ENCODE measurements at regions not wholly inside any gene's neighbourhood (a gene's known extent, or its start where the extent isn't known, plus 50 kb on each side); places are given as distances from the start of the nearest gene placed in this dataset.
"Not testable (repeated sequence)": the region's sequence is repeated elsewhere in the genome, so short reads cannot be mapped to it uniquely, and the experiment has no call there.

DNA sequence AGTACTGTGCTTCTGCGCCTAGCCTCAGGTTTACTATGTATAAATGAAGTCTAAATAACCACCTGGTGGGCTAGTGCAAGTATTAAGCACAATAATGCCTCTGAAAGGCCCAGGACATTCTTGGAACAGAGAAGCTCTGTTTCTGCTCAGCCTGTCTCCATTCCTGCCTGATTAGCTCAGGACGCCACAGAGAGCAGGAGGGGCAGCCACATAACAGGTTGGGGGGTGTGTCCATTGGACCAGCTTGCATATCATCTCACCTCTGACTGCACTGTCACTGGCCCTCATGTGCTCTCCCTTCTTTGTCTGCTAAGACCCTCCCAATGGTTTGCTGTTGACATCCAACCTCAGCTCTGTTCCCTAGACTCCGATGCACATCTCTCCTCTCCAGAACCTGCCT is 52.8 kb upstream of the IKZF1 start:
- ATAC-seq = no peak
- no peak for DNase-seq

DNA sequence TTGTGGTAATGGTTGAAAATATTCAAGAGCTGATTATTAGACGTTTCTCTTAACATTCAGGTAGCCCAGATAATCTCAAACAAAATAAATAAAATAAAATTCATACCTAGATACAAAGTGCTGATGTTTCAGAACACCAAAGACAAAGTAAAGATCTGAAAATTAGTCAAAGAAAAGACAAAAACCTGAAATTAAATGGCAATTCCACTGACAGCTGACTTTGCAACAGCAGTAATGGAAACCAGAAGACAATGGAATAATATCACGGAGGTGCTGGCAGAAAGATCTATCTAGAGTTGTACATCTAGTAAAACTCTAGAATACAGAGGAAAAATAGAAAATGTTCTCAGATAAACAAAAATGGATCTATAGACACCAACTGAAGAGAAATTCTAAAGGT is 58.0 kb upstream of the IKZF1 start:
- no peak for DNase-seq
- no peak for ATAC-seq

DNA sequence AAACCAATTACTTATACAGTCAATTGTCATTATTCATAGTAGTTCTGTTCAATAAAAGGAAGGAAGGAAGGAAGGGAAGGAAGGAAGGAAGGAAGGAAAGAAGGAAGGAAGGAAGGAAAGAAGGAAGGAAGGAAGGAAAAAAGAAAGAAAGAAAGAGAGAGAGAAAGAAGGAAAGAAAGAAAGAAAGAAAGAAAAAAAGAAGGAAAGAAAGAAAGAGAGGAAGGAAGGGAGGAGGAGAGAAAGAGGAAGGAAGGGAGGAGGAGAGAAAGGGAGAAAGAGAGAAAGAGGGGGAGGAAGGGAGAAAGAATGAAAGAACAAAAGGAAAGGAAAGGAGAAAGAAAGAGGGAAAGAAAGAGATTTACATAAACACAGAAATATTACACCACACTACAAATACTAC is 62.4 kb upstream of the IKZF1 start:
- not testable (repeated sequence) for ATAC-seq, DNase-seq

DNA sequence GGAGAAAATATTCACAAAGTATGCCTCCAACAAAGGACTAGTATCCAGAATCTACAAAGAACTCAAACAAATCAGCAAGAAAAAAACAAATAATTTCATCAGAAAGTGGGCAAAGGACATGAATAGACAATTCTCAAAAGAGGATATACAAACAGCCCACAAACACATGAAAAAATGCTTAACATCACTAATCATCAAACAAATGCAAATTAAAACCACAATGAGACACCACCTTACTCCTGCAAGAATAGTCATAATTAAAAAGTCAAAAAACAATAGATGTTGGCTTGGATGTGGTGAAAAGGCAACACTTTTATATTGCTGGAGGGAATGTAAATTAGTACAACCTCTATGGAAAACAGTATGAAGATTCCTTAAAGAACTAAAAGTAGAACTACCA is 63.8 kb upstream of the IKZF1 start:
- ATAC-seq, DNase-seq: not testable (repeated sequence)

DNA sequence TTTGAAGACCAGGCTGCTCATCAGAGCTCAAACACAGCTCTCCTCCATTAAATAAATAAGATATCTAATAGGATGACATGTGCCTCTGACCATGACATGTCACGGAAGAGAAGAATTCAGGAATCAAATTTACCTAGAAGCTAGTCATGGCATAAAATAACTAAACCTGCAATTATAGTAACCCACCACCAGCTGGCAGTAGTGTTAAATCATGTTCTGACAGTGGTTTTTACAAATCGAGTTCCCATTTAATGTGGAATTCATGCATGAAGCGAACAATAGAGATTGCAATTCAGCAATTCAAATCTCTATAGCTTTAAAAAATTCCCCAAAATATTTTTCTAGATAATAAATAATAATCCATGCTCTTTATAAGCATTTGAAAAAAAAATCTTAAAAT is 74.6 kb upstream of the IKZF1 start:
- ATAC-seq (no peak), DNase-seq (peak; percentile 38)

DNA sequence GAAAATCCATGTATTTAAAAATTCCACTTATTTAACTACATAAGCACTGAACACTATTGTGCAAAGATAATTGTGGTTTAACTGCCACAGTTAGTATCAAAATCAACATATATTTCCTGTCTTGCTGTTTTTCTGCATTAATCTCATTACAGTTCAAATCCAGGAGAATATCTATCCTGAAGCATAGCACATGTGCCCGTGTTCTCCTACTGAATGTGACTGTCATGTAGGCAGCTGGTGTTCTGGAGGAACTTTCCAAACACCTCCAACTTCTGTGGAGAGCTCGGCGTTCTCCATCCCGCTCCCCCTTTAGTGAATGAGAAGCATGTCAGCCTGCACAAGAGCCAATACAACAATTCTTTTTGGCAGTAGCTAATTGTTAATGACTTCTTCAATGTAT is 76.4 kb upstream of the IKZF1 start:
- no peak for DNase-seq

DNA sequence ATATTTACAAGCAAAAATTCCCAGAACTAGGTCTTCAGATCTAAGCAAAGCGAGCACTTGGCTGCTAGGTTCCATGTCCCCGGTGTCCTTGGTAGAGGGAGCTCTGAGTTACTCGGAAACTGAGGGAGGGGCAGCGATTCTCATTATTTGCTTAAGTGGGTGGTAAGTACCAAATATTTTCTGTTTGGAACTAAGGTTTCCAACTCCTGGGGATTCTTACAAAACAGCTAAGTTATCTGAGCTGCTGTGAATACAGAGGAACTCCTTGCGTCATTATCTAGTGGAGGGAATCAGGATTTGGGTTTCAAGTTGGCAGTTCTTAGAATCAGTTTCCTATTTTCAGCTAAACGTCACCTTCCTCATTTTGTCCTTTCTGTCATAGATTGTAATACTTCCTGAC is 76.8 kb upstream of the IKZF1 start:
- no peak for DNase-seq
- no peak for ATAC-seq

More for the DNA sequence above, 76.4 kb upstream of the IKZF1 start:
- ATAC-seq = no peak

DNA sequence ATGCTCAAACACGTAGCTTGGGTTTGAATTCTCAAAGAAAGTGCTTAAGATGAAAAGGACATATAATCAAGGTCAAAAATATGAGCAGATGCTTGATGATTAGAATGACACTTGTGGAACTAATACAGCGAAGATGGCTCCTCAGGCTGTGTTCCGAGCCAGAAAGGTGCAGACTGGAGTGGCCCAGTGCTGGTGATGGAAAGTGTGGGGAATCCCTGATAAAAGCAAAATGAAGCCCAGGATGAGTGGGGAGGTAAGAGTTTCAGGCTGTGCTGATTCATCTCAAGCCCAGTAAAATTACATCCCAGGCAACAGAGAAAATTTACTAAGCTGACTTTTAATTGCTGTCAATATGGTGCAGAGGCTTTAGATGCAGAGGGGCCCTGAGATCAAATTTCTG is 77.8 kb upstream of the IKZF1 start:
- peak; percentile 98 for ATAC-seq

DNA sequence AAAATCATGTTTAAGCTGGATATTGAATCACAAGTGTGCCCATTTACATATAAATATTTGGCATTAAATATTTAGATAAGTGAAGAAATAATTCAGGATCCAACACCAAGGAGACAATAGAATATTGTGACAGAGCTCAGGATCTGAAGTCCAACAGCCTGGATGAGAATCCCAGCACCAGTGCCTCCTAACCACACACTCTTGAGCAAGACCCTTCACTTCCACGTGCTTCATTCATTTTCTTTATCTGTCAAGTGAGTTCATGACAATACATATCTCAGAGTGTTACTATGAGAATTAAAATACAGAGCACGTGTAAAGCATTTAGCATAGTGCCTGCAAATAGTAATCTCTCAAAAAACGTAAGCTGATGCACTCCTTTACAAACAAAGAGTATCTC is 78.4 kb upstream of the IKZF1 start:
- DNase-seq (no peak), ATAC-seq (no peak)

More for the DNA sequence above, 77.8 kb upstream of the IKZF1 start:
- DNase-seq = no peak

DNA sequence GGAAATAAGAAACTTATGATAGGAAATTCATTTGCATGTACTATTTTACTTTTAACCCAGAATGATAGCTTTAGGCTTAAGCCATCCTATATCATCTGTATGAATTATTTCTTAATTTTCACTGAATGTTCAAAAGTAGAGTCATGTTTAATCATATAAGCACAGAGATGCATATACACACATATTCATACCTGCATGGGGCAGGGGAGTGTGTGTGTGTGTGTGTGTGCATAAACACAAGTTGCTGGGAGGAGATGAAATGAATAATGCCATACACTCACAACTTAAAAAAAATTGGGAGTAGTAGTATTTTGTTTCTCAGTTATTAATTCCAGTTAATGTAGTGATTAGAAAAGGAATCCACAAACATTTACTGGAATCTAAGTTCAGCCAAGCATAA is 83.1 kb upstream of the IKZF1 start:
- DNase-seq (no peak), ATAC-seq (no peak)

DNA sequence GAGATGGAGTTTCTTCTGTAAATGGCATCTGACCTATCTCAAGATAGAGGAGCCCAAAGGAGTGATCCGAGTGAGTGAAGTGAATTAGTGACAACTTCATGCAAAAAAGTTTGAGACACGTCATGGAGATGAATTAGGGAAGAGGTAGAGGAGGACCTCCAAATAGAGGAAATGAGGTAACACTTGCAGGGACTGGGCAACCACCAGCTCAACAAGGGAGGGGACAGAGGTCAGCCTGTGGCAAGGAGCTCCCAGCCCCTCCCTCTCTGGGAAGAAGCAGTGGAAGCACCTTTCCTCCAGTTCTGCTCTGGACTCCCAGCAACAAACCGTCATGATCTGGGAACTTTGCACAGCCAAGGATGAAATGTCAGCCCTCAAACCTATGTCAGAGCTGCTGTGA is 83.5 kb upstream of the IKZF1 start:
- DNase-seq (no peak), ATAC-seq (no peak)

DNA sequence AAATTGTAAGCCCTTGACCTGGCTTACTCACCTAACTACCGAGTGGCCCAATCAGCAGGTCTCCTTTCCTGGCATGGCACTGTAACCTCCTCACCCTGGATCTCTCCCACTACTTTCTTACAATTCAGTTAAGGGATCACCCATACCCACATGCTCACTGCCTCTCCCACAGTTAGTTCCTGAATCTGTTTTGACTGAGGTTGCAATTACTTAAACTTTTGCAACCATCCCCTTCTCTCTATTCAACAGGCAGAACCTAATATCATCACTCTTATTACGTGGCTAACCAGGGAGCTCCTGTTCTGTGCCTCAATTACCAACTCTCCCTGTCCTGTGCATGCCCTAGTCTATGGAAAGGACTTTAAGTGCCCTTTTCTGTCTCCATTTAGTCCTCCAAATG is 84.2 kb upstream of the IKZF1 start:
- no peak for DNase-seq
- ATAC-seq = no peak

DNA sequence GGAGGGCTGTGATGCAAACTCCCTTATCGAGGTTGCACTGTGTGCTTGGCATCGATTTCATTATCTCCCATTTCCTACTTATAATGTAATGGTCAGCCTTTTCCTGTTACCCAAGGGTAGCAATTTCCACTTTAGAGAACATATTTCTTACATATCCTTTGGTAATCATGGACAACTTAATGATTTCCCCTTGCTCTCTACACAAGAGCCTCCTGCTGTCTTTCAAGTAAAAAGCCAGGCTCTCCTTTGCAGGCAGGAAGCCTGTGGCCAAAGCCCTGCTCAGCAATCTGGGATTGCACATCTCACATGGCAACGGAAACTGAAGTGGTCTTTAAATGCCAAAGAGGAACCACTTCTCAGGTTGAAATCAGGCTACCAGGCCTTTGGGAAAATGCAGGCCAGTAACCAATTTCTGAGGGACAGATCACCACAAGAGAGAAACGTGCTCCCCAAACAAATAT is 86.7 kb upstream of the IKZF1 start:
- ATAC-seq = no peak
- DNase-seq = no peak

DNA sequence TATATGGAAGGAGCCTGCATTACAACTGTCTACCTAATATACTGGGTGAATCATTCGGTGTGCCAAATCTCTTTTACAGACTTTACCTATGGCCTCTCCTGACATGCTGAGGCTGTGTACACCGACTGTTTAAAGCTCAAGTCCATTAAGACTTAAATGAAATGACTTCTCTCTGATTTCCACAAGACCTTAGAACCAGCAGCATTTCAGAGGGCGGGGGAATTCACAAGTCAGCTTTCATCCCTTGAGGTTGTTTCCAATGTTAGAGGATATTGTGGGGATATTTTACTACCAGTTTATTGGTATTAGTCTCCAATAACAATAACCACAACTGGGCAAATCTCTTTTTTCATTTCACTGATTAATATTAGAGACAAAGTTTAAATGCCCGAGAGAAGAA is 87.1 kb upstream of the IKZF1 start:
- no peak for ATAC-seq
- no peak for DNase-seq

DNA sequence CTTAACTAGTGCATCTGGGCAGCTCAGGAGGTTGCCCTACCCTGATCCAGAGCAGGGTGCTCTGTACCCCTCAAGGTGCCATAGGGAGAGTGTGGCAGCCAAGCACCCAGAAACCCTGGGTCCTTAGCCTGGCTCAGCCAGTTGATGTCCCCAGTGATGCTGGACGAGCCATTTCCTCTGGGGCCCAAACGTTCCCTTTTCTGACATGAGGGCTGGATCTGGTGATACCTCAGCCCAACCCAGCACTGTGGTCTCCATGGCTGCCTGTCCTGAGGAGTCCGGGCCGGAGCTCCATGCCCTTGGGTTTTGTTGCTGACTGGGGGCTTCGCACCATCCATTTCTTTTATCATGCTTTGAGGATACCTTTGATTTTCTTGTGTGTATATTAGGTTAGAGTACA is 87.9 kb upstream of the IKZF1 start:
- DNase-seq (no peak), ATAC-seq (no peak)

DNA sequence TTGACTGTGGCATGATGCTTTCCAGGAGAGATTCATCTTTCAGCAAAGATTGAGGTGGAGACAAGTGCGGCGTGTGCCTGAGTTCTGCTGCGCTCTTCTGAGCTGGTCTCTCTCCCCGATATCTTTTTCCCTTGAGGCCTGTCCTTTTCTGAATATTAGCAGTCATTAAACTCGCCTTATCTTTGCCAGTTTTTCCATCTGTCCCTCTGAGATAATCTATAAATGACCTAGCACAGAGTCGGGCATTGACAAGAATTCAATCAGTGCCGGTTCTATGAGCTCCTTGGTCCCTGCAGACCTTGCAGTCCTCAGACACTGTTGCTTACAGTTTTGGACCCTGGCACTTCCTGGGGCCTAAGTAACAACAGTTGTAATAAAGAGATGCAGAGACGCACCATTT is 89.7 kb upstream of the IKZF1 start:
- ATAC-seq (no peak), DNase-seq (no peak)

DNA sequence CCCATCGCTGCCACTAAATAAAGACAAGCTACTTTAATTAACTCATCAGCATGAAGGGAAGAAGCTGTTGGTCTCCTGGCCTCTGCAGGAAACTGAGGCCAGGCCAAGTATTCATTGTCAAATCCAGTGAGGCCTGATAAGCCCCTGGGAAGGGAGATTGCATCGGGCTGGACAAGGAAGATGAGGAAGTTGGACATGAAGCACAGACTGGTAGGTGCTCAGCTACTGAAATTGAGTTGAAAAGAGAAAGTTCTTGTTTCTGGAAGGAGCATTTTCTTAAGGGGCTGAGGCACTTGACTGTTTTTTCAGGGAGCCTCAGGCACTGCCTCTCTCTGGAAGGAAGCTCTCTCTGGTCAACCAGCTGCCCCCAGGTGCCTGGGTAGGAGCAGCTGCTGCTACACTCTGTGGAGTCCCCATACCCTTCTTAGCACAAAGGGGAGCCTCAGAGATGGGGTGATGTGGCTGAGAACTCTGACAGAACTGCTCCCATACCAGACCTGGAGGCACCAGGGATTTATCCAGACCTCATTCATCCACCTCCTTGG is 90.3 kb upstream of the IKZF1 start:
- ATAC-seq = no peak

DNA sequence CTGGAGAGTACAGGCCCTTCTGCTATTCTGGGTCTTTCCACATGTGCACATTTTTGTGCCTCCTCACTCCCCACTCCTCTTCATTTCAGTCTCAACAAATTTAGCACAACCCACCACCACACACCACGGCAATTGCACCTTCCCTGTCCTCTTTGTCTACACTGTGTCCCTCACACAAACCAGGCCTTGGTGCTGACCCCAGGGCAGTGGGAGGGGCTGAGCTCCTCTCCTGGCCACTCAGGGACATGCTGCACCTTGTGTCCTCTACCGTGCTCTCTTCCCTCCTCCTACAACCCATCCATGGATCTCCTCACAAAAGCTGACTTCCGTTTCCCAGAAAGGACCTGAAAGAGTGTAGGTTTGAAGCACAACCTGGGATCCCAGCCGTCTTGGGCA is 90.9 kb upstream of the IKZF1 start:
- no peak for ATAC-seq
- DNase-seq = no peak

More for the DNA sequence above, 90.3 kb upstream of the IKZF1 start:
- no peak for DNase-seq

DNA sequence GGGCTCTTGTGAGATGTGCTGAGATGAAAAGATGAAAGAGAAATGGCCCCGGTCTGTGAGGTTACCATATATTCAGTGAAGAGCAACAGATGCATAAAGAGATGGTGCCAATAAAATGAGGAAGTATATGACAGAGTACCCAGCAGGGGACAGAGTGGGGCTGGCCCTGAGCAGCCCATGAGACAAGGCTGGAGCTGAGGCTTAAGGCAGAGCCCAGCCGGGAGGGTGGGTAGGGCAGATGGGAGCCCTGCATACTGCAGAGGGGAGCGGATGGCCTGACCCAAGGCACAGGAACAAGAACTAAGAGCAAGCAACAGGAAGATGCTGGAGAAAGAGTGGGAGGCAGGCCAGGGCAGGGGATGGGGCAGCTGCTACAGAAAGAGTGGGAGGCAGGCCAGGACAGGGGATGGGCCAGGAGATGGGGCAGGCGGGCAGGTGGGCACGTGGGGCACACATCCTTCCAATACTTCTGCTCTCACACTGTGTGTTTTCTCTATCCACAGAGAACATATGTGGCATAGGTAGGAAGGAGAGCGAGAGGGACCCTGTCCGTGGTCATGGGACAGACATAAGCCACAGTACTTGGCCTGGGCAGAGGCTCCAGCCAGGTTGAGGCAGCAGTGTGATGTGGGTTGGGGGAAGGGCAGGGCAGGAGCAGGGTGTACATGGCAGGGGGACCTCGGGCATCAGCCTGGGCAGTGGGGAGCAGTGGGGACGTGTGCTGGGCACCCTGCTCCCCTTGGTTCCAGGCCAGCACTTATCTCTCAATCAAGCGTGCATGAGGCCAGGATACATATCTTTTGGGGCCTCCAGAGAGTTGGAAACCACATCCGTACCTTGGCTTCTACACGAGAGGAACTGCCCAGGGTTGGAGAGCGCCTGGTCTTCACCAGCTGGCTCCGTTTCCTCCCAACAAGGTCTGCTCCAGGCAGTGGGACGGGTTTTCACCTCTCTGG is 91.6 kb upstream of the IKZF1 start:
- no peak for ATAC-seq
- DNase-seq = no peak

DNA sequence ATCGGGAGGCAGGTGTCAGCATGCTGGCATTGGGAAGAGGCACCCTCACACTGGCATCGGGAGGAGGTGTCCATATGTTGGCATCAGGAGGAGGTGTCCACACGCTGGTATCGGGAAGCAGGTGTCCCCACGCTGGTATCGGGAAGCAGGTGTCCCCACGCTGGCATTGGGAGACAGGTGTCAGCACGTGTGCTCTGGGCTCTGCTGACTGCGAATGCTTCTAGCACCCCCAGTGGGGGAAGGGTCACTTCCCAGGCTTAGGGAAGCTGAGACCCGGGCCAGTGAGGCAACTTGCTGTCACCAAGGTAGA is 92.5 kb upstream of the IKZF1 start:
- DNase-seq (no peak), ATAC-seq (no peak)

DNA sequence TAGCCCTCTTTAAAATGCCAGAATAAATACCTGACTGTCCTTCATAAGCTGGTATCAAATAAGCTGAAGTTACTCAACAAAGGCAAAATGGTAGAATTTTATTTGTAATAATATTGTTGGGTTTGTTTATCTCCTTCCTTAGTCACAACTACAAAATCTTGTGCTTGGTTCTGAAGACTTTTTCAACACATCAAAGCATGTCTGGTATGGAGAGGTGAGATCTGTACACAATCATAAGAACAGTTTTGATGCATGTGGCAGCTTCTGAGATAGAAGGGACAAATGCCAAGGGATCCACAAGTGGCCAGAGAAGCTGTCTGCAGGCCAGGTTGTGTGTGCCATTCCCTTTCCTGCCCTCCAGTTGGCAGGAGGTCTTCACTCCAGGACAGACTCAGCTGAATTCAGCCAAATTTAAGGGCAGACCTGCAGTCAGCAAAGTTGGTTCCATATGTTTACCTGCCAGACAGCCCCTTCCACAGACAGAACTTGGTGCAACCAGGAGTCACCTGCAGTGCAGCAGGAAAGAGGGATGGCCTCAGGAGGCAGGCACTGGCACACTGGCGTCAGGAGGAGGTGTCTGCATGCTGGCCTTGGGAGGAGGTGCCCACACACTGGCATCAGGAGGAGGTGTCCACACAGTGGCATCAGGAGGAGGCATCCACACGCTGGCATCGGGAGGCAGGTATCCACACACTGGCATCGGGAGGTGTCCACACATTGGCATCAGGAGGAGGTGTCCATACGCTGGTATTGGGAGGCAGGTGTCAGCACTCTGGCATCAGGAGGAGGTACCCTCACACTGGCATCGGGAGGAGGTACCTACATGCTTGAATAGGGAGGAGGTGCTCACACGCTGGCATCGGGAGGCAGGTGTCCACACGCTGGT is 93.1 kb upstream of the IKZF1 start:
- DNase-seq (no peak), ATAC-seq (no peak)

DNA sequence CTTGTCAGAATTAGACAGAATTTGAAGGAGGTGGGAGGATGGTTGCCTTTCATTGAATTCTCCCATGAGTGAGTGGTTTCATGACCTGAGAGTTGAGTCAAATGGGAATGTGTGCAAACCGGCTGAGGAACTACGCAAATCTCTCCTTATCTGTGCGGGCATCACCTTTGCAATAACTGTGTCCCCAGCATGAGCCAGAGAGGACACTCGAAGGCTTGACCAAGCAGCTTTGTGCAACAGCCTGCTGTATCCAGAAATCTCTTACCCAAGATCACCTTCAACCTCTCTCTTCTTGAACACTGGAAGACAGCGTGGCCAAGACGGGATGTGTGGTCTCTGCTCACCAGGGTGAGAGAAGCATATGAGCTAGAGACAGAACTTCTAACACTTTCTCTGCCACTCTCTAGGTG is 93.8 kb upstream of the IKZF1 start:
- ATAC-seq (no peak), DNase-seq (no peak)
